GM10248 (cell line): ENCODE measurements at regions not wholly inside any gene's neighbourhood (a gene's known extent, or its start where the extent isn't known, plus 50 kb on each side); places are given as distances from the start of the nearest gene placed in this dataset.

ENCODE experiments used
- CTCF ChIA-PET: fragments of 300-600 bp; sonication (Branson Sonifier 250); formaldehyde crosslinking; extraction: SDS; loops from one replicate; lab custom pipeline; 2021; ENCODE audit warnings: antibody characterized with exemption; lab: Yijun Ruan, JAX
- POLR2A ChIA-PET: fragments of 350-650 bp; sonication (Branson Sonifier 250); formaldehyde crosslinking; extraction: SDS; loops from one replicate; lab custom pipeline; 2020; ENCODE audit warnings: antibody characterized with exemption; lab: Yijun Ruan, JAX
- DNase-seq: peaks from one replicate; pipeline ENCODE4 v3.0.0; 2012; ENCODE audit errors: extremely low spot score
- CTCF ChIP-seq: IDR thresholded peaks from 2 replicates; pipeline ENCODE4 v1.5.1; 2012; ENCODE audit warnings: mild to moderate bottlenecking, low read depth; ENCODE audit errors: extremely low read depth, missing control alignments, control extremely low read depth

DNA sequence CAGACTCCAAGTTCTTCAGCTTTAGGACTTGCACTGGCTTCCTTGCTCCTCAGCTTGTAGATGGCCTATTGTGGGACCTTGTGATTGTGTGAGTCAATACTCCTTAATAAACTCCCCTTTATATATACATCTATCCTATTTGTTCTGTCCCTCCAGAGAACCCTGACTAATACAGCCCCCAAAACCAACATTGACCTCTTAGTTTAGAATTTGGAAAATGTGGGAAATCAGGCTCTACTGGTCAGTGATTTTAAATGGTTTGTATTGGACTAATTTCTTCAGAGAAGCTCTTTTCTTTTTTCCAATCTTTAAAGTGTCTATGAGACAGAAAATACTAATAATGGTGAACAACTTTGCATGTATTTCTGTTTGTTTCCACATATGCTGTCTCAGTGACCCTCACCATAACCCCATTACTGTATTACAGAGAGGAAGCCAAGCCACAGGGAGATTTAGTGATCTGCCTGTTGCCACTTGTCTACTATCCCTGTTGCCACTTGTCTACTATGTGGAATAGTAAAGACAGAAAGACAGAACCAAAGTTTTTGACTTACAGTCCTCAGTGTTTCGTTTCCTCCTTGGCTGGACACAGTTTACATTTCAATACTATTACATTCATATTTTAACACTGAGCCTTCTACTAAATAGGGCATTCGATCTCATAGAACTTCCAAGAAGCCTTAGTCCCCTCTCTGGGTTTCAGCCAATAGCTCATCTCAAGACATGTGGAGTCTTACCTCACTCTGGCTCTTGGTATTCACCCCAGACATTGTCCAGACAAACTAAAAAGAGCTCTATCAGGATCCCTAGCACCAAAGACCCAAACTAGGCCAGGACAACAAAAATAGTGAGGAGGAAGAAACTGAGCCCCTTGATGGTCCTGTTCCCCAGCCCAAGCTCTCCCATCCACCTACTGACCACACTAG lies 121.0 kb downstream of the AKR1D1 start:
- no peak for TF ChIP-seq CTCF
- DNase-seq: no peak
- ChIA-PET POLR2A (no interaction called here), CTCF (interaction anchor here (0.9 to 1.8 kb wide), 2 partner anchors 21 to 26 kb away, joined by 3 to 5 read pairs; no protein-coding TSS in a partner anchor)

DNA sequence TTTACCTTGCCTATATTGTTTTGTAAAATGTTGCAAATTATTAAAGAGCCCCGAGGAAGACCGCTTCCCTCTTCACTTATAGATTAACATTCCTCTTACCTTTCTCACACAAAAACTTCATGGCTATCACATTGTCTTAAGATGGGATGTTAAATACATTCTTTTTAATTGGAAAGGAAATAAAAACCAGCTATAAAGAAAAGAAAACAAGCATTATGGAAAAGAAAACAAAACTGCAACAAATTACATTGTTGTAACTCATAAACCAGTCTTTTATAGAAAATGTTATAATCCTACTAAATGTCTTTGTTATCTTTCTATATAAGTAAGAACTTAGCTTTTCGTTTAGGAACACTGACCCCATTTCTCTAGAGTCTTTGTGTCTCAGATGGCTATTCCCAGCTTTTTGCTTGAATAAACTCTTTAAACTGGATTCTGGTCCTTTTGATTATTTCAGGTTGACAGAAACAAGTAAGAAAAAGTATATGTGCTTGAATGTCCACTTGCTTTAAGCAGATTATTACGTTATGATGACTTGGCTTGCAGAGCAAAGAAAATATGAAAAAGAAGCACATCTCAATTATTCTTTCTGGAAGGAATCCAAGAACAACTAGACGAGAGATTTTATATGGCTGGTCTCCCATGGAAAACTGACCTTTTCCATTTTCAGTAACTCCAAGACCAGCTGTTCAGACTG lies 128.2 kb downstream of the AKR1D1 start:
- POLR2A ChIA-PET: no interaction called here
- no peak for DNase-seq
- CTCF ChIA-PET: interaction anchor here (1.4 to 1.8 kb wide), 2 partner anchors 8 to 534 kb away, joined by 3 to 6 read pairs; no protein-coding TSS in a partner anchor
- no peak for TF ChIP-seq CTCF

DNA sequence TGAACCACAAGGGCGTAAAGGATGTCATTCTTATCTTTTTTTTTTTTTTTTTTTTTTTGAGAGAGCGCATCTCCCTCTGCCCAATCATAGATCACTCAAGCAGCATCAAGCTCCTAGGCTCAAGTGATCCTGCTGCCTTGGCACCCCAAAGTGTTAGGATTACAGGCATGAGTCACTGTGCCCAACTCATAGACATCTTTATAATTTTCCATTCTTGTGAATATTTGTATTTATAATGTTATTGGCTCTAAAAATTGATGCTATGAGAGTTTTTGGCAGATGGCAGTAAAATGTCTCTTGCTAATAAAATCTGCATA lies 128.7 kb downstream of the AKR1D1 start:
- no peak for DNase-seq
- TF ChIP-seq CTCF: no peak
- ChIA-PET POLR2A (no interaction called here), CTCF (interaction anchor here (1.4 to 1.8 kb wide), 2 partner anchors 8 to 533 kb away, joined by 3 to 6 read pairs; no protein-coding TSS in a partner anchor)

DNA sequence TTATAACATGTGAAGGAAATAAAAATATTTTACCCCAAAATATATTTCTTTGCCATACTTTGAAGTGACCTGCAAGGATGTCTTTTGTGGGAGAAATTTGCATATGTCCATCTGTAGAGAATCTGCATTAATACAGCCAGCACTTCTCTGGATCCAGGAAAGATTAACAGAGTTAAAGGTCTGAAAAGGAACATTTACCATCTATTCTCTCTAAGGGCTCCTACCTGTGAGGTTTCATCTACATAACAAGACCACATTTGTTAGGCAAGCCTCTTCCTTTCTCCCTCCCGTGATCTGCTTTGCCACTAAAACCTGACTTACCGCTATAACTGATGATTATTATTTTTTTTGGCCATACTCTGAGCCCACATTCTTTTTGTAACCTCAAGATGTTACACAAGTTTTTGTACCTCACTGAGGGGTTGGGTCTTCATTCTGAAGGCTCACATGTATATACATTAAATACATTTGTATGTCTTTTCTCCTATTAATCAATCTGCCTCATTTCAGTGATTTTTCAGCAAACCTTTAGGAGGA lies 129.4 kb downstream of the AKR1D1 start:
- no peak for DNase-seq
- CTCF ChIA-PET: no interaction called here

GRCh38 chr7:138207555-138207971 lies 131.3 kb downstream of the AKR1D1 start:
- POLR2A ChIA-PET: no interaction called here
- no peak for DNase-seq
- TF ChIP-seq CTCF: no peak
- CTCF ChIA-PET: interaction anchor here (1.0 kb wide), 1 partner anchor 10 kb away, joined by 3 read pairs; no protein-coding TSS in a partner anchor

More for the DNA sequence above, 129.4 kb downstream of the AKR1D1 start:
- POLR2A ChIA-PET: no interaction called here
- no peak for TF ChIP-seq CTCF

DNA sequence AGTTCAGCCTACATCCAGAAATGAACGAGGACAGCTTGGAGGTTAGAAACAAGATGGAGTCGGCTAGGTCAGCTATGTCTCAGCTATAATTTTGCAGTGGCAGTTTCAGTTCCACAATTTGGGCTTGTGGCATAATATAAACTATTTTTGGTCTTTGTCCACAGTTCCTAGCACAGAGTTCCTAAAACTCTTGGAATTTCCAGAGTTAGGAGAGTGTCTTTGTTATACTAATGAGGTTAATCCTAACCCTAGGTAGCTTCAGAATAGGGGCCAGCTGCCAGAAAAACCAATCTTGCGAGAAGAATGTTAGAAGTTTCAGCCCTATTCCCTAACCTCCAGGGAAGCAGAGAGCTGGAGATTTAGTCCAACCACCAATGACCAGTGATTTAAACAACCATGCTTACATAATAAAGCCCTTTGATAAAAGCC lies 131.9 kb downstream of the AKR1D1 start:
- DNase-seq: no peak
- POLR2A ChIA-PET: no interaction called here
- CTCF ChIA-PET: interaction anchor here (1.0 kb wide), 1 partner anchor 10 kb away, joined by 3 read pairs; no protein-coding TSS in a partner anchor
- TF ChIP-seq CTCF: no peak
